ENCODE measurements at regions not wholly inside any gene's neighbourhood (a gene's known extent, or its start where the extent isn't known, plus 50 kb on each side); places are given as distances from the start of the nearest gene placed in this dataset.

GRCh38 chr3:124520970-124521369 is 209.3 kb upstream of the UMPS start (continued):
- TF ChIP-seq BCLAF1 (IDR thresholded peaks at IDR 0.05), result no peak
- TF ChIP-seq SMC3 (IDR thresholded peaks at IDR 0.05; ENCODE audit: low read length), result no peak
- no peak for TF ChIP-seq ZSCAN29 (CRISPR knock-in tag; conservative IDR thresholded peaks at IDR 0.05)
- no peak for TF ChIP-seq ZNF644 (CRISPR knock-in tag; IDR thresholded peaks at IDR 0.05; ENCODE audit: low read depth)
- TF ChIP-seq ZNF710 (CRISPR knock-in tag; IDR thresholded peaks at IDR 0.05; ENCODE audit: borderline replicate concordance), result no peak
- TF ChIP-seq FOXA1 (IDR thresholded peaks at IDR 0.05), result no peak
- peak; percentile 56 for TF ChIP-seq FOXA1 (CRISPR knock-in tag; IDR thresholded peaks at IDR 0.05)
- peak; percentile 84 for TF ChIP-seq BCL6 (CRISPR knock-in tag; IDR thresholded peaks at IDR 0.05)
- TF ChIP-seq ZNF468 (CRISPR knock-in tag; IDR thresholded peaks at IDR 0.05), result no peak
- no peak for TF ChIP-seq ZNF251 (CRISPR knock-in tag; IDR thresholded peaks at IDR 0.05)
- no peak for TF ChIP-seq HMGA1 (CRISPR knock-in tag; conservative IDR thresholded peaks at IDR 0.05)
- no peak for TF ChIP-seq ZNF784 (CRISPR knock-in tag; IDR thresholded peaks at IDR 0.05; ENCODE audit: borderline replicate concordance)
- peak; percentile 34 for TF ChIP-seq ZNF18 (CRISPR knock-in tag; IDR thresholded peaks at IDR 0.05; ENCODE audit: insufficient replicate concordance)
- TF ChIP-seq ZNF740 (CRISPR knock-in tag; IDR thresholded peaks at IDR 0.05), result no peak
- TF ChIP-seq MED8 (CRISPR knock-in tag; IDR thresholded peaks at IDR 0.05; ENCODE audit: insufficient replicate concordance), result no peak
- no peak for TF ChIP-seq ZFP36L1 (CRISPR knock-in tag; IDR thresholded peaks at IDR 0.05)
- no peak for TF ChIP-seq HNRNPL (IDR thresholded peaks at IDR 0.05; ENCODE audit: low read depth, low read length)
- 0 out of 2 replicates have a peak, but pooled peaks have one; percentile 32 for TF ChIP-seq KAT8 (CRISPR knock-in tag; IDR thresholded peaks at IDR 0.05)
- no peak for TF ChIP-seq PBX3 (CRISPR knock-in tag; IDR thresholded peaks at IDR 0.05; ENCODE audit: borderline replicate concordance)
- no peak for TF ChIP-seq PITX1 (CRISPR knock-in tag; IDR thresholded peaks at IDR 0.05)
- TF ChIP-seq BHLHE40 (IDR thresholded peaks at IDR 0.05; ENCODE audit: low read length), result no peak
- no peak for TF ChIP-seq CHD4 (IDR thresholded peaks at IDR 0.05; ENCODE audit: borderline replicate concordance, low read length)
- TF ChIP-seq TP53 (CRISPR knock-in tag; conservative IDR thresholded peaks at IDR 0.05), result no peak
- 0 out of 2 replicates have a peak, but pooled peaks have one; percentile 15 for TF ChIP-seq FOXK1 (CRISPR knock-in tag; IDR thresholded peaks at IDR 0.05; ENCODE audit: borderline replicate concordance, low read depth)

Measured in HepG2 (cell line).